HG02885 (cell line): ENCODE measurements at regions not wholly inside any gene's neighbourhood (a gene's known extent, or its start where the extent isn't known, plus 50 kb on each side); places are given as distances from the start of the nearest gene placed in this dataset.

Source experiments
- ATAC-seq: cut with Tn5 transposase; IDR thresholded peaks from one replicate; pipeline ENCODE4 v1.9.1; 2021; ENCODE audit warnings: mild to moderate bottlenecking; ENCODE audit not compliant: unreplicated experiment, poor library complexity

GRCh38 chr3:177300039-177300833, 103.0 kb upstream of the TBL1XR1 start:
- ATAC-seq = peak; percentile 52

- no peak for ATAC-seq
Measured at GRCh38 chr3:177300842-177301241, 103.6 kb upstream of the TBL1XR1 start.

- ATAC-seq = no peak
Measured at GRCh38 chr3:177306252-177306651, 109.0 kb upstream of the TBL1XR1 start.

GRCh38 chr3:177307391-177307790, 110.1 kb upstream of the TBL1XR1 start:
- no peak for ATAC-seq

- no peak for ATAC-seq
Measured at GRCh38 chr3:177307826-177308225, 110.5 kb upstream of the TBL1XR1 start.

GRCh38 chr3:177308286-177308685, 111.0 kb upstream of the TBL1XR1 start:
- ATAC-seq = no peak

- ATAC-seq = no peak
Measured at GRCh38 chr3:177308911-177309310, 111.6 kb upstream of the TBL1XR1 start.

- ATAC-seq = no peak
Measured at GRCh38 chr3:177312491-177312890, 115.2 kb upstream of the TBL1XR1 start.

- peak; percentile 82 for ATAC-seq
Measured at GRCh38 chr3:177314897-177315296, 117.6 kb upstream of the TBL1XR1 start.

- no peak for ATAC-seq
Measured at GRCh38 chr3:177317247-177317646, 120.0 kb upstream of the TBL1XR1 start.

GRCh38 chr3:177318559-177318958, 121.3 kb upstream of the TBL1XR1 start:
- no peak for ATAC-seq

GRCh38 chr3:177320765-177321247, 123.5 kb upstream of the TBL1XR1 start:
- peak; percentile 39 for ATAC-seq

- ATAC-seq = no peak
Measured at GRCh38 chr3:177321819-177322218, 124.5 kb upstream of the TBL1XR1 start.

- ATAC-seq = no peak
Measured at GRCh38 chr3:177322881-177323280, 125.6 kb upstream of the TBL1XR1 start.

- no peak for ATAC-seq
Measured at GRCh38 chr3:177329854-177330253, 132.6 kb upstream of the TBL1XR1 start.

GRCh38 chr3:177330779-177331178, 133.5 kb upstream of the TBL1XR1 start:
- ATAC-seq = no peak

- no peak for ATAC-seq
Measured at GRCh38 chr3:177331203-177331835, 134.0 kb upstream of the TBL1XR1 start.

- ATAC-seq = no peak
Measured at GRCh38 chr3:177332955-177333354, 135.7 kb upstream of the TBL1XR1 start.

- no peak for ATAC-seq
Measured at GRCh38 chr3:177333533-177334520, 136.5 kb upstream of the TBL1XR1 start.

- ATAC-seq = no peak
Measured at GRCh38 chr3:177334803-177335202, 137.5 kb upstream of the TBL1XR1 start.

- no peak for ATAC-seq
Measured at GRCh38 chr3:177335728-177336127, 138.4 kb upstream of the TBL1XR1 start.
